Nephron (organoid): ENCODE measurements at regions not wholly inside any gene's neighbourhood (a gene's known extent, or its start where the extent isn't known, plus 50 kb on each side); places are given as distances from the start of the nearest gene placed in this dataset.

ENCODE experiments used
- H3K27ac Mint-ChIP-seq, 3 experiments: 2 replicates each; pipeline ENCODE4 v1.8.0; 2020; ENCODE audit warnings: mixed read lengths in 3 of 3, mild to moderate bottlenecking in 2 of 3, moderate library complexity in 1 of 3
- H3K27me3 Mint-ChIP-seq: 2 replicates; pipeline ENCODE4 v1.8.0; 2021; ENCODE audit warnings: low read depth, mild to moderate bottlenecking, moderate library complexity, mixed read lengths
- H3K36me3 Mint-ChIP-seq: 2 replicates; pipeline ENCODE4 v1.8.0; 2020; ENCODE audit warnings: low read depth, mixed read lengths
- H3K4me1 Mint-ChIP-seq: 2 replicates; pipeline ENCODE4 v1.8.0; 2020; ENCODE audit warnings: mixed read lengths
- H3K4me3 Mint-ChIP-seq, 3 experiments: 2 replicates each; pipeline ENCODE4 v1.8.0; 2020; ENCODE audit warnings: mild to moderate bottlenecking in 3 of 3, mixed read lengths in 3 of 3, moderate library complexity in 2 of 3
- H3K9me3 Mint-ChIP-seq: 2 replicates; pipeline ENCODE4 v1.8.0; 2020; ENCODE audit warnings: mixed read lengths
- CTCF ChIP-seq, 3 experiments: fragments of 200-600 bp; sonication (generic); IDR thresholded peaks; one replicate each; pipeline ENCODE4 v1.5.0; 2021; ENCODE audit warnings: antibody characterized with exemption in 3 of 3; ENCODE audit not compliant: unreplicated experiment in 3 of 3

GRCh38 chr1:58988752-58989151 is 204.9 kb upstream of the JUN start:
- Mint-ChIP-seq H3K27me3 (peaks cover 3% of the 10 kb centered on the region), H3K4me1 (peaks cover 9% of the 10 kb centered on the region), H3K9me3 (no peaks in the 10 kb centered on the region), H3K27ac (no peak overlapping the region), H3K4me3 (no peak overlapping the region), H3K36me3 (no peaks in the 10 kb centered on the region)
- no peak for TF ChIP-seq CTCF (IDR thresholded peaks at IDR 0.05; ENCODE audit: unreplicated experiment in 3 of 3)

GRCh38 chr1:58989845-58990244 is 206.0 kb upstream of the JUN start:
- Mint-ChIP-seq H3K4me1 (peaks cover 10% of the 10 kb centered on the region), H3K36me3 (no peaks in the 10 kb centered on the region), H3K27ac (no peak overlapping the region), H3K27me3 (no peaks in the 10 kb centered on the region), H3K4me3 (no peak overlapping the region), H3K9me3 (no peaks in the 10 kb centered on the region)
- TF ChIP-seq CTCF (IDR thresholded peaks at IDR 0.05; ENCODE audit: unreplicated experiment in 3 of 3): no peak

GRCh38 chr1:58991305-58991704 is 207.5 kb upstream of the JUN start:
- no peaks in the 10 kb centered on the region for H3K9me3 Mint-ChIP-seq
- H3K4me1 Mint-ChIP-seq: peaks cover 19% of the 10 kb centered on the region
- no peak overlapping the region for H3K27ac Mint-ChIP-seq
- H3K36me3 Mint-ChIP-seq: no peaks in the 10 kb centered on the region
- no peaks in the 10 kb centered on the region for H3K27me3 Mint-ChIP-seq
- TF ChIP-seq CTCF (IDR thresholded peaks at IDR 0.05; ENCODE audit: unreplicated experiment in 3 of 3): no peak
- no peak overlapping the region for H3K4me3 Mint-ChIP-seq

GRCh38 chr1:58992643-58993042 is 208.8 kb upstream of the JUN start:
- TF ChIP-seq CTCF (IDR thresholded peaks at IDR 0.05; ENCODE audit: unreplicated experiment in 3 of 3): no peak
- no peaks in the 10 kb centered on the region for H3K27me3 Mint-ChIP-seq
- H3K4me3 Mint-ChIP-seq: no peak overlapping the region
- H3K4me1 Mint-ChIP-seq: peaks cover 23% of the 10 kb centered on the region
- H3K9me3 Mint-ChIP-seq: no peaks in the 10 kb centered on the region
- H3K36me3 Mint-ChIP-seq: no peaks in the 10 kb centered on the region
- no peak overlapping the region for H3K27ac Mint-ChIP-seq

- Mint-ChIP-seq H3K9me3 (no peaks in the 10 kb centered on the region), H3K27me3 (no peaks in the 10 kb centered on the region), H3K36me3 (no peaks in the 10 kb centered on the region), H3K4me3 (no peak overlapping the region), H3K27ac (peak overlapping the region in 1 of 3 experiments; percentile 32), H3K4me1 (peaks cover 25% of the 10 kb centered on the region)
- TF ChIP-seq CTCF (IDR thresholded peaks at IDR 0.05; ENCODE audit: unreplicated experiment in 3 of 3): no peak
Observed at GRCh38 chr1:58993403-58993802, 209.6 kb upstream of the JUN start.

GRCh38 chr1:58994664-58995063 is 210.8 kb upstream of the JUN start:
- TF ChIP-seq CTCF (IDR thresholded peaks at IDR 0.05; ENCODE audit: unreplicated experiment in 3 of 3): no peak
- Mint-ChIP-seq H3K4me3 (no peak overlapping the region), H3K27ac (peak overlapping the region; percentile 58 to 84 (median 74)), H3K9me3 (no peaks in the 10 kb centered on the region), H3K27me3 (no peaks in the 10 kb centered on the region), H3K36me3 (no peaks in the 10 kb centered on the region), H3K4me1 (peaks cover 25% of the 10 kb centered on the region)
